ENCODE measurements at regions not wholly inside any gene's neighbourhood (a gene's known extent, or its start where the extent isn't known, plus 50 kb on each side); places are given as distances from the start of the nearest gene placed in this dataset.
"Not testable (repeated sequence)": the region's sequence is repeated elsewhere in the genome, so short reads cannot be mapped to it uniquely, and the experiment has no call there.

- no peak for DNase-seq
- Histone ChIP-seq H3K27ac (no peak overlapping the region), H3K4me1 (no peaks in the 10 kb centered on the region), H3K9me3 (peaks cover 0 to 14% (median 9%) of the 10 kb centered on the region in 4 donors), H3K27me3 (no peaks in the 10 kb centered on the region), H3K36me3 (no peaks in the 10 kb centered on the region), H3K4me3 (no peak overlapping the region)
- TF ChIP-seq, protein P1, sequence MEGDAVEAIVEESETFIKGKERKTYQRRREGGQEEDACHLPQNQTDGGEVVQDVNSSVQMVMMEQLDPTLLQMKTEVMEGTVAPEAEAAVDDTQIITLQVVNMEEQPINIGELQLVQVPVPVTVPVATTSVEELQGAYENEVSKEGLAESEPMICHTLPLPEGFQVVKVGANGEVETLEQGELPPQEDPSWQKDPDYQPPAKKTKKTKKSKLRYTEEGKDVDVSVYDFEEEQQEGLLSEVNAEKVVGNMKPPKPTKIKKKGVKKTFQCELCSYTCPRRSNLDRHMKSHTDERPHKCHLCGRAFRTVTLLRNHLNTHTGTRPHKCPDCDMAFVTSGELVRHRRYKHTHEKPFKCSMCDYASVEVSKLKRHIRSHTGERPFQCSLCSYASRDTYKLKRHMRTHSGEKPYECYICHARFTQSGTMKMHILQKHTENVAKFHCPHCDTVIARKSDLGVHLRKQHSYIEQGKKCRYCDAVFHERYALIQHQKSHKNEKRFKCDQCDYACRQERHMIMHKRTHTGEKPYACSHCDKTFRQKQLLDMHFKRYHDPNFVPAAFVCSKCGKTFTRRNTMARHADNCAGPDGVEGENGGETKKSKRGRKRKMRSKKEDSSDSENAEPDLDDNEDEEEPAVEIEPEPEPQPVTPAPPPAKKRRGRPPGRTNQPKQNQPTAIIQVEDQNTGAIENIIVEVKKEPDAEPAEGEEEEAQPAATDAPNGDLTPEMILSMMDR (IDR thresholded peaks at IDR 0.05): no peak
- TF ChIP-seq EP300 (IDR thresholded peaks at IDR 0.05): no peak
- intact Hi-C loops (cut with DNase I; ENCODE audit: low total_unique reads): no loop called here
- 81 to 95% (median 91%) methylated on average over 1 of the region's 1 CpG for WGBS, 5 donors
These were observed 215.3 kb downstream of the PRELID2 start for GRCh38 chr5:145619806-145620310.

- H3K9me3 ChIP-seq; H3K27ac ChIP-seq; H3K36me3 ChIP-seq; H3K4me1 ChIP-seq; H3K27me3 ChIP-seq; H3K4me3 ChIP-seq; intact Hi-C loops (cut with DNase I; ENCODE audit: low total_unique reads); DNase-seq: not testable (repeated sequence)
- 94 to 98% (median 96%) methylated on average over 7 of the region's 7 CpGs for whole genome bisulfite sequencing, 5 donors
These were observed 218.4 kb downstream of the PRELID2 start for GRCh38 chr5:145616739-145617138.

DNA sequence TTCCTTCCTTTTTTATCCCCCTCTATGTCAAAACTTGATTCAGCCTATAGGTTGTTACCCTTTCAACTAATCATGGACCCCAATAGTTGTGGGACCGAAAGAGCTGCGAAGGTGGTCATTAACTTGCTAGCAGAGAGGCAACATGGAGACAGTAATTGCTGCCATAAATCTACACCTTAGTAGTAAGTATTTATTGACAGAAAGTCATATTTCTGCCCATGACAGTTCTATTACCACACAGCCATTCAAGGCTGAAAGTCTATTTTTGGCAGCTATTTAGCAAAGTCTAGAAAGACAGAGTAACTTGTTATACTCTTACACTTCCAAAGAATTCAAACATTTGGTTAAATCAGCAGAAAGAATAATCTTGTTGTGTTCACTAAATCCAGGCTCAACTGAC is 236.2 kb downstream of the PRELID2 start:
- H3K4me3 ChIP-seq: no peak overlapping the region
- WGBS, 5 donors: 89 to 97% (median 94%) methylated on average over 2 of the region's 2 CpGs
- H3K27me3 ChIP-seq: no peaks in the 10 kb centered on the region
- no peaks in the 10 kb centered on the region for H3K9me3 ChIP-seq
- intact Hi-C loops (cut with DNase I; ENCODE audit: low total_unique reads): no loop called here
- no peak overlapping the region for H3K27ac ChIP-seq
- no peak for DNase-seq
- H3K36me3 ChIP-seq: no peaks in the 10 kb centered on the region
- no peaks in the 10 kb centered on the region for H3K4me1 ChIP-seq
- TF ChIP-seq EP300 (IDR thresholded peaks at IDR 0.05): no peak

DNA sequence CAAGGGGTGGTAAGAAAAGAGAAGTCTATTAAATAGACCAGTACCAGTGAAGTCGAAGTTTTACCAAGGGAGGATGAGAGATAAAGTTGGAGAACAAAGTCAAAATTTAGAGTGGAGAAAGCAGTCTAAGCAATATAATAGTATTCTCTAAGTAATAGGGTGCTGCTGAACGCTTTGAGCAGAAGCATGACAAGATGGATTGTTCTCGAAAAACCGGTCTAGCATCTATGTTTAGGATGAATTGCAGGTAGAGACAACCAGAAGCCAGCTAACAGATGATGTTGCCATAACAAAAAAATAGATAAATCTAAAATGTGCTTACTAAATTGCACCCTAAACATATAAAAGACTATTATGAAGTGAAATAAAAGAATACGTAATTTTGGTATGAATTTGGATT is 237.0 kb downstream of the PRELID2 start:
- DNase-seq: peak in 1 of 2 donors; percentile 12
- H3K27me3 ChIP-seq: no peaks in the 10 kb centered on the region
- no peak overlapping the region for H3K4me3 ChIP-seq
- intact Hi-C loops (cut with DNase I; ENCODE audit: low total_unique reads): no loop called here
- no peaks in the 10 kb centered on the region for H3K9me3 ChIP-seq
- no peak overlapping the region for H3K27ac ChIP-seq
- no peaks in the 10 kb centered on the region for H3K4me1 ChIP-seq
- TF ChIP-seq, protein P1 (IDR thresholded peaks at IDR 0.05): no peak
- TF ChIP-seq POLR2A (IDR thresholded peaks at IDR 0.05) (no peak), POLR2AphosphoS5 (IDR thresholded peaks at IDR 0.05) (no peak), EP300 (IDR thresholded peaks at IDR 0.05) (no peak)
- no peaks in the 10 kb centered on the region for H3K36me3 ChIP-seq
- WGBS, 5 donors: 88 to 92% (median 91%) methylated on average over 5 of the region's 5 CpGs

DNA sequence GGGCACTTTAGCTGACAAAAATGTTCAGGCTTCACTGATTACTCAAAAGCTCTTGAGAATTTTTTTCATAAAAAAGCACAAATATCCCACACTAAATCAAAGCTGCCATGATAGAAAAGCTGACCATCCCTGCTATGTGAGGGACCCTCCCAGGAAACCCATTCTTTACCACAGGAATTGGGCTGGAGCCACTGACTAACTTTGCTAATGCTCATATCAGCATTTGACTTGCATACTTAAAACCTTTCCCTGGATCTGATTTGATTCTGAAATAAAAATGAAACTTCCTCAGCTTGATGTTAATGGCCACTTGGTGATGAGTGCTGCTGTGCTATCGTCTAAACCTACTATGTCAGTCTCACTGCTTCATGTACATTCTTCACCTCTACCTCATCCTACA is 243.6 kb downstream of the PRELID2 start:
- TF ChIP-seq POLR2A (IDR thresholded peaks at IDR 0.05): no peak
- TF ChIP-seq EP300 (IDR thresholded peaks at IDR 0.05): no peak
- TF ChIP-seq POLR2AphosphoS5 (IDR thresholded peaks at IDR 0.05): no peak
- TF ChIP-seq, protein P1 (IDR thresholded peaks at IDR 0.05): no peak
- Histone ChIP-seq H3K36me3 (no peaks in the 10 kb centered on the region), H3K9me3 (no peaks in the 10 kb centered on the region), H3K4me3 (no peak overlapping the region), H3K27ac (no peak overlapping the region), H3K4me1 (no peaks in the 10 kb centered on the region), H3K27me3 (no peaks in the 10 kb centered on the region)
- 85 to 97% (median 90%) methylated on average over 1 of the region's 1 CpG for WGBS, 5 donors
- intact Hi-C loops (cut with DNase I; ENCODE audit: low total_unique reads): no loop called here
- no peak for DNase-seq

Data from stomach (tissue), 8 donors.